ENCODE measurements at regions not wholly inside any gene's neighbourhood (a gene's known extent, or its start where the extent isn't known, plus 50 kb on each side); places are given as distances from the start of the nearest gene placed in this dataset.

DNA sequence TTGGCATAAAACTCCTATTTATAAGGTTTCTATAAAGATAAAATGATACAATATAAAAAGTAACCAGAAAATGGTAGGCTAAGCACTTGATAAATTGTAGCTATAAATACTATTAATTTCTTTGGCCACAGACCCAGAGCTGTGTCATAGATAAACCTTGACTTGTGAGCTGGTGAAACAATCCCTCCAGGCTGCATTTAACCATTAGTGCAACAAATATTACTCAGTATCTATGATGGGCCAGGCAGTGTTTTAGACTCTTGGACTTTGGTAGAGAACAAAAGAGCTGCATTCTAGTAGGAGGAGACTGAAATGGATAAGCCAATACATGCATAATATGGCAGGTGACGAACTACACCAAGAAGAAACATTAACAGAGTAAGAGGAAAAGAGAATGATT is 178.1 kb downstream of the BTG1 start:
- TF ChIP-seq, protein P1, sequence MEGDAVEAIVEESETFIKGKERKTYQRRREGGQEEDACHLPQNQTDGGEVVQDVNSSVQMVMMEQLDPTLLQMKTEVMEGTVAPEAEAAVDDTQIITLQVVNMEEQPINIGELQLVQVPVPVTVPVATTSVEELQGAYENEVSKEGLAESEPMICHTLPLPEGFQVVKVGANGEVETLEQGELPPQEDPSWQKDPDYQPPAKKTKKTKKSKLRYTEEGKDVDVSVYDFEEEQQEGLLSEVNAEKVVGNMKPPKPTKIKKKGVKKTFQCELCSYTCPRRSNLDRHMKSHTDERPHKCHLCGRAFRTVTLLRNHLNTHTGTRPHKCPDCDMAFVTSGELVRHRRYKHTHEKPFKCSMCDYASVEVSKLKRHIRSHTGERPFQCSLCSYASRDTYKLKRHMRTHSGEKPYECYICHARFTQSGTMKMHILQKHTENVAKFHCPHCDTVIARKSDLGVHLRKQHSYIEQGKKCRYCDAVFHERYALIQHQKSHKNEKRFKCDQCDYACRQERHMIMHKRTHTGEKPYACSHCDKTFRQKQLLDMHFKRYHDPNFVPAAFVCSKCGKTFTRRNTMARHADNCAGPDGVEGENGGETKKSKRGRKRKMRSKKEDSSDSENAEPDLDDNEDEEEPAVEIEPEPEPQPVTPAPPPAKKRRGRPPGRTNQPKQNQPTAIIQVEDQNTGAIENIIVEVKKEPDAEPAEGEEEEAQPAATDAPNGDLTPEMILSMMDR (IDR thresholded peaks at IDR 0.05 in 8 of 11, conservative IDR thresholded peaks at IDR 0.05 in 3 of 11) = no peak
- TF ChIP-seq POLR2AphosphoS5 (IDR thresholded peaks at IDR 0.05) = no peak
